SH-SY5Y (cell line): ENCODE measurements at regions not wholly inside any gene's neighbourhood (a gene's known extent, or its start where the extent isn't known, plus 50 kb on each side); places are given as distances from the start of the nearest gene placed in this dataset.

Experiments
- GATA2 ChIP-seq: IDR thresholded peaks from 2 replicates; pipeline ENCODE4 v1.6.1; 2011; ENCODE audit warnings: mild to moderate bottlenecking, low read depth, low read length
- GATA3 ChIP-seq: IDR thresholded peaks from 2 replicates; pipeline ENCODE4 v1.6.1; 2011; ENCODE audit warnings: low read depth, mild to moderate bottlenecking, low read length, moderate library complexity

DNA sequence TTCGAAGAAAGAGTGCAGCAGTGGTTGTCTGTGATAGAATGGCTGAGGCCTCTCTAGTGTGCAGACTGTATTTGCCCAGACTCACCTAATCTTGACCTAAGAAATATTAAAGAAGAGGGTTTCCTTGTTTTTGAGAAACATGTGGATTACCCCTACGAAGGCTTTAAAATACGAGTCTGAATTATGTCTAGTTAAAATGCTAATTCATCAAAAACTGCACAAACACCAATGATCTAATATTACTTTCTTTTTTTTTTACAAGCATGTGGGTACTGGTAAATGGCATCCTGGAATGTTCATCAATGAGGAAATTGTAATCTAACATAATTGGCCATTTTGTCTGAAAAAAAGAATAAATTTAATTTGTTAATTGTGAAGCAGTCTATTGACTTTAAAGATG, 510.9 kb downstream of the EPM2A start:
- no peak for TF ChIP-seq GATA3
- TF ChIP-seq GATA2 = no peak

- no peak for TF ChIP-seq GATA3
- no peak for TF ChIP-seq GATA2
Measured at GRCh38 chr6:145225500-145225899, 509.8 kb downstream of the EPM2A start.

- TF ChIP-seq GATA3 (no peak), GATA2 (no peak)
Measured at GRCh38 chr6:145227593-145227992, 507.7 kb downstream of the EPM2A start.

DNA sequence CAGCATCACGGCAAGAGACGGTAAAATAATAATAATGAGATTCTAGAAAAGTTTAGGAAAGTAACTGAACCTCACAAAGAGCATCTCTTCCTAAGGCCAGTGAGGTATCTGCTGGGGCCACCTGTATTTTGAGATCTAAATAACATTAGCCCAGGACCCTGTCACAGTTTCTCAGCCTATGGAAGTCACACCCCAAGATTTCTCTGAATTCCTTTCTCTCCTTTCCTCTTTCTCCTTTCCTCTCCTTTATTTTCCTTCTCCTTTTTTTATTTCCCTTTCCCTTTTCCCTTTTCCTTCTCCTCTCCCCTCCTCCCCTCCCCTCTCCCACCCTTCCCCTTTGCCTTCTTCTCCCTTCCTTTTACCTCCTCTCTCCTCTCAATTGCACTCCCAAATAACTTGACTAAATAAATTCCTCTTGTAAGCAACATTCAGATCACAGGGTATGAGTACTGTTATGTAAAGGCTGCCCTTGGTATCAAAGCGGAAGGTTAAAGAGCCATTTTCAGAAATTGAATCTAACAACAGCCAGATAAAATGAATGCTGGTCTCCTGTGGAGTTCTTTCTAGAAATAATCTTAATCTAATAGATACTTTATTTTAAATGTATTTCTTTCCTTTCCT, 506.2 kb downstream of the EPM2A start:
- no peak for TF ChIP-seq GATA3
- no peak for TF ChIP-seq GATA2

DNA sequence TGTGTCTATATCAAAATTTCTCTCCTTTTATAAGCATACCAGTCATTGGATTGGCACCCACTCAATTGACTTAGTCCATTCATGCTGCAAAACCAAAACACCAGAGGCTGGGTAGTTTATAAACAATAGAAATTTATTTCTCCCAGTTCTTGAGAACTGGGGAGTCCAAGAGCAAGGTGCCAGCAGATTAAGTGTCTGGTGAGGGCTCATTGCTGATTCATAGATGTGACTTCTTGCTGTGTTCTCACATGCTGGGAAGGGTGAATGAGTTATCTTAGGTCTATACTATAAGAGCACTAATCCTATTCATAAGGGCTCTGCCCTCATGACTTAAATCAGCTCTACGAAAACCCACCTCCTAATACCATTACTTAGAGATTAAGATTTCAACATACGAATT, 501.4 kb downstream of the EPM2A start:
- TF ChIP-seq GATA3 (no peak), GATA2 (no peak)

GRCh38 chr6:145235207-145235606, 500.1 kb downstream of the EPM2A start:
- TF ChIP-seq GATA2 = no peak
- TF ChIP-seq GATA3 = no peak

DNA sequence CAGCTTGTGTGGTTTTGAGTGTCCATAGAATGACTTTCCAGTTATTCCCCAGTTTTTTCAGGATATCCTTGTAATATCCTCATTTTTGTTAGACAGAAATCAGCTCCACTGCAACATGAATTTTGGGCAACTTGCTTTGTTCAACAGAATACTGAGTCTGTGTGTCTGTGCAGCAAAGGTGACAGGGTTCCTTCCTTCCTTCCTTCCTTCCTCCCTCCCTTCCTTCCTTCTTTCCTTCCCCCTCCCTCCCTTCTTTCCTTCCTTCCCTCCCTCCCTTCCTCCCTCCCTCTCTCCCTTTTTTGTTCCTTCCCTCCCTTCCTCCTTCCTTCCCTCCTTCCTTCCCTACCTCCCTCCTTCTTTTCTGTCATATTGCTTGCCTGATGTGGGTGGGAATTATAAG, 496.5 kb downstream of the EPM2A start:
- TF ChIP-seq GATA2 (no peak), GATA3 (no peak)

- TF ChIP-seq GATA2 = no peak
- TF ChIP-seq GATA3 = no peak
Measured at GRCh38 chr6:145241039-145241438, 494.3 kb downstream of the EPM2A start.

DNA sequence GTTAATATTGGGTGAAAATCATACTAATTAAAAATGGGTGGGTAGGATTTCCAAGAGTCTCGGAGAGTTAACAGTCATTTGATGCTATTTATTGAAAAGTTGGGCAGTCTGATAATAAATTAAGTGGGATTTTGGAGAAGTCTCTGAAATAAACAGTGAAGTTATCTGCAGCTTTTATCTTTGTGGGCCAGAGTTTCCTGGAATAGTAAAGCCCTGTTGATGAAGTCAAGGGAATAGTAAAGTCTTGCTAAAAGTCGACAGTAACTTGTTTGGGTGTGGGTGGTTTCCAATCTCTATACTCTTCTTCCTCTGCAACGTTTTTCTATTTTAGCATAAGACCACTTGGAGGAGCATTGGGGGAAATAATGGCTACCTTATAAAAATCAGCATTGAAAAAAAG, 493.6 kb downstream of the EPM2A start:
- TF ChIP-seq GATA3 = no peak

DNA sequence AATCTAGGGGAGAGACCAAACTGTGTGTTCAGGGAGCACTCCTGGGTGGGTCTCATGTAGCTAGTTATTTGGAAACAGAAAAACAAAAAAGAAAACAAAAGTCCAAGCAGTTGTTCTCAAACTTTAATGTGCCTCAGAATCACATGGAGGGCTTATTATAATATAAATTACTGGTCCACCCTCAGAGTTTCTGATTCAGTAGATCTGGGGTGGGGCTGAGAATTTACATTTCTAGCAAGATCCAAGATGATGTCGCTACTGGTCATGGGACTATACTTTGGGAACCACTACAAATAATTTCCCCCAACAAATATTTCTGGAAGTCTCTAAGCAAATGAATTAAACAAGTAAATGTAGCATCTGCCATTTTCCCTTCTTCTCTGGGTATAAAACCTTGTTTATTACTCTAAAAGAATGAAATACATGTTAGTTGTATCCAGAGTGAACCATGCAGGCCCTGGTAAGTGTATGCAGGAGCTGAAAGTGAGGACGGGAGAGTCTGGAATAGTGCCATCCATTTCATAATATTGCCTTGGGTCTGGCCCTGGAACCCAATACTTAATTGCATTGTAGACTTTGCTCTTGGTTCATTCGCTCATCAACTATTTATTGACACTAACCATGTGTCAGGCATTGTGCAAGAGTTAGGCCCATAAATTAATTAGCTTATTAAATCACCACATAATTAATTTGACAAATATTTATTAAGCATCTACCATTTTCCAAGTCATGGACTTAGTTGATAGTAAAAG, 490.8 kb downstream of the EPM2A start:
- TF ChIP-seq GATA2 (no peak), GATA3 (no peak)

DNA sequence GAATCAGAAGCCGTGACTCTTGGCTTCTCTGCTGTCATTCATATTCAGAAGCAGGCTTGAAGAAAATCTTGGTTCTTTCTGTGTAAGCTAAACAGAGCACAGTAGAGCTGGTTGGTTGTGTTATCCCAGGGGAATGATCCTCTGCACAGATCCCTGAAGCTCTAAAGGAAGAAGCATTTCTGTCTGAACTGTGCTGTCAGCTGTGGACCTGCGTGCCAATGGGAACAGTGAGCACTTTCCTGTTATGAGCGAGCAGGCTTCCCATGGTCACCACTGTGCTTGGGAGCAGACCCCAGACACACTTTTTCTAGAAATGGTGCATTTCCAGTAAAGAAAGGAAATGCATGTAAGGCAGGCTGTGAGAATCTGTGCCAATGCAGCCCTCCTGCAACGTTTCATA, 490.2 kb downstream of the EPM2A start:
- TF ChIP-seq GATA3 (no peak), GATA2 (no peak)

- no peak for TF ChIP-seq GATA2
- no peak for TF ChIP-seq GATA3
Measured at GRCh38 chr6:145247692-145248419, 487.5 kb downstream of the EPM2A start.

DNA sequence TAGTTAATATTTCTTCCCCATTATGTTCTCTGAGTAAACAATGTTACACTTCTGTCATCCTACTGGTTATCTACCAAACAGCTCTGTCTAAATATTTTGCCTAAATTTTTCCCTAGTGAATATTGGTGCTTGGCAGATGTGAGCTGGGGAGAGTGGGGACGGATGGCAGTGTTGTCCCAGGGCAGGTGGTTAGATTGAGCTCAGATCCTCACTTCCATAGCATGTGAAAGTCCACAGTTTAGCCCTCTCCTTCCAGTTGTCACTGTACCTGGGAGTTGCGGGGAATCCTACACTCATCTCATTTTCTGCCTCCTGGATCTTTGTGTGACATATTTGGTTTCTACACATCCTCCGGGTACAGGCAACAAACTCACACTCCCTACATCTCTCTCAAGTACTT, 484.9 kb downstream of the EPM2A start:
- no peak for TF ChIP-seq GATA2
- no peak for TF ChIP-seq GATA3

GRCh38 chr6:145252737-145253136, 482.6 kb downstream of the EPM2A start:
- no peak for TF ChIP-seq GATA3
- TF ChIP-seq GATA2 = no peak
